CD4-positive, CD25-positive, alpha-beta regulatory T cell (primary cell): ENCODE measurements at regions not wholly inside any gene's neighbourhood (a gene's known extent, or its start where the extent isn't known, plus 50 kb on each side); places are given as distances from the start of the nearest gene placed in this dataset.

Experiments used
- ATAC-seq, 2 donors: fragments of 150-1000 bp; cut with Tn5 transposase; one replicate each; pipeline ENCODE4 v1.10.0; 2021; ENCODE audit warnings: low read depth in 2 of 2, moderate number of reproducible peaks in 2 of 2, moderate library complexity in 1 of 2
- DNase-seq, 3 donors: peaks; one replicate each; pipeline versions ENCODE4 v3.0.0 to v3.0.0-alpha.2; 2012 to 2022; ENCODE audit warnings: mixed read lengths in 1 of 3
- H3K27ac ChIP-seq: one replicate; pipeline ENCODE4 v1.7.0; 2013; ENCODE audit warnings: mild to moderate bottlenecking, low read length; ENCODE audit not compliant: insufficient read depth, poor library complexity, severe bottlenecking
- H3K27me3 ChIP-seq: one replicate; pipeline ENCODE4 v1.7.0; 2013; ENCODE audit warnings: low read length; ENCODE audit not compliant: control insufficient read depth, insufficient read depth
- H3K36me3 ChIP-seq: one replicate; pipeline ENCODE4 v1.7.0; 2013; ENCODE audit warnings: mild to moderate bottlenecking, low read length, moderate library complexity; ENCODE audit not compliant: control insufficient read depth, insufficient read depth
- H3K4me1 ChIP-seq: 2 replicates; pipeline ENCODE4 v1.7.0; 2013; ENCODE audit warnings: mild to moderate bottlenecking, low read length; ENCODE audit not compliant: insufficient read depth, control insufficient read depth, poor library complexity, severe bottlenecking
- H3K4me3 ChIP-seq: one replicate; pipeline ENCODE4 v1.7.0; 2013; ENCODE audit warnings: low read depth, mild to moderate bottlenecking, low read length, moderate library complexity
- H3K9me3 ChIP-seq, 2 experiments: 1 replicate in 1 of 2; 2 replicates in 1 of 2; pipeline ENCODE4 v1.7.0; 2013; ENCODE audit warnings: low read length in 2 of 2, mild to moderate bottlenecking in 1 of 2, moderate library complexity in 1 of 2; ENCODE audit not compliant: control insufficient read depth in 2 of 2
- H3K27ac Mint-ChIP-seq, 3 donors: one replicate each; pipeline ENCODE4 v1.8.0; 2020 to 2022; ENCODE audit warnings: mild to moderate bottlenecking in 3 of 3, mixed read lengths in 3 of 3, moderate library complexity in 2 of 3
- H3K27me3 Mint-ChIP-seq: one replicate; pipeline ENCODE4 v1.8.0; 2022; ENCODE audit warnings: mild to moderate bottlenecking, mixed read lengths
- H3K36me3 Mint-ChIP-seq: one replicate; pipeline ENCODE4 v1.8.0; 2020; ENCODE audit warnings: mixed read lengths
- H3K4me1 Mint-ChIP-seq, 4 donors: one replicate each; pipeline ENCODE4 v1.8.0; 2020 to 2022; ENCODE audit warnings: mixed read lengths in 4 of 4, mild to moderate bottlenecking in 1 of 4
- H3K4me3 Mint-ChIP-seq, 4 donors: one replicate each; pipeline ENCODE4 v1.8.0; 2020 to 2022; ENCODE audit warnings: mild to moderate bottlenecking in 4 of 4, mixed read lengths in 4 of 4, moderate library complexity in 3 of 4
- H3K9me3 Mint-ChIP-seq, 7 donors: one replicate each; pipeline ENCODE4 v1.8.0; 2020 to 2022; ENCODE audit warnings: mixed read lengths in 7 of 7, mild to moderate bottlenecking in 3 of 7, moderate library complexity in 2 of 7

DNA sequence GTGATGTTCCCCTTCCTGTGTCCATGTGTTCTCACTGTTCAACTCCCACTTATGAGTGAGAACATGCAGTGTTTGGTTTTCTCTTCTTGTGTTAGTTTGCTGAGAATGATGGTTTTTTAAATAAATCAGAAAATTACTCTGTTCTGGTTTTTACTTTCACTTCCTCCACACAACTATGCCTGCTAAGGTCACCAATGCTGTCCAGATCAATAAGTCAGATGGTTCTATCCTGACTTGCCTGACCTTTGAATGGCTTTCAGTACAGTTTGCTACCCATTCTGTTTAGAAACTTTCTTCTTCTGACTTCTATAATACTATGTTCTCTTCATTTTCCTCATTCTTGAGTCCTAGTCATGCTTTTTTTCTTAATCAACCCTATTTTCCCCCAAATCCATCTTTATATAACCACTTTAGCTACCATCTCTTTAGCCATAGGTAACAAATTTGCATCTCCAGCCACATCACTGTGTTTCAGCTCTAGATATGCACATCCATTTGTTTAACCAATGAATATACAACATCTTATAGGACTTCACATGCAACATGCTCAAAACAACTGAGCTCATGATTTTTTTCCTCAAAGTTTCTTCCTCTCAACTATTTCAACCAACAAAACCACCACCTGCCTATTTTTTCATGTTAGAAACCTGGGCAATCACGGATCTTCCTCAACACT, 58.8 kb upstream of the SLC38A11 start:
- no peak overlapping the region for H3K27ac Mint-ChIP-seq
- no peaks in the 10 kb centered on the region for H3K4me1 Mint-ChIP-seq
- H3K9me3 Mint-ChIP-seq, result peaks cover 0 to 1% (median 0%) of the 10 kb centered on the region in 7 donors
- H3K27me3 Mint-ChIP-seq, result peaks cover 4% of the 10 kb centered on the region
- Histone ChIP-seq H3K4me3 (no peak overlapping the region), H3K27ac (no peak overlapping the region), H3K9me3 (no peaks in the 10 kb centered on the region), H3K27me3 (no peaks in the 10 kb centered on the region), H3K36me3 (no peaks in the 10 kb centered on the region), H3K4me1 (no peaks in the 10 kb centered on the region)
- no peaks in the 10 kb centered on the region for H3K36me3 Mint-ChIP-seq
- ATAC-seq, result no peak
- no peak for DNase-seq
- no peak overlapping the region for H3K4me3 Mint-ChIP-seq

DNA sequence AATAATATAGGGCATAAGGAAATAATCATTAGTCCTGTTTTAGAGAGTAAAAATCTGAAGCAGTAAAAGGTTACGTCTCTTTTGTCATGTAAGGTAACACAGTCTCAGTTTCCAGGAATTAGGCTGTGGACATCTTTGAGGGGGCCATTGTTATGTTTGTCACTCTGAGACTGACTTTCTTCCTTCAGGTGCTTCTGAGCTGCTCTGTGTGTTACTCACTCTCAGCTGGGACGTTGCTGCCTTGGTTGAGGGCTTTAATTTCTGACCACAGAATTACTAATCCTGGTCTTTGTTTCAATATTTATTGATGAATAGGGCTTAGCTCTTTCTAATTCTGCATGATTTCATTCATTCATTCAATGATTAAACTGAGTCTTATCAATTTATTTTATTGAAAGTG, 55.9 kb upstream of the SLC38A11 start:
- Mint-ChIP-seq H3K27me3 (peaks cover 4% of the 10 kb centered on the region), H3K27ac (no peak overlapping the region), H3K36me3 (no peaks in the 10 kb centered on the region), H3K4me1 (no peaks in the 10 kb centered on the region), H3K4me3 (no peak overlapping the region), H3K9me3 (peaks cover 0 to 1% (median 0%) of the 10 kb centered on the region in 7 donors)
- ATAC-seq (no peak), DNase-seq (no peak)
- Histone ChIP-seq H3K4me1 (no peaks in the 10 kb centered on the region), H3K4me3 (no peak overlapping the region), H3K36me3 (no peaks in the 10 kb centered on the region), H3K27me3 (no peaks in the 10 kb centered on the region), H3K9me3 (no peaks in the 10 kb centered on the region), H3K27ac (no peak overlapping the region)

DNA sequence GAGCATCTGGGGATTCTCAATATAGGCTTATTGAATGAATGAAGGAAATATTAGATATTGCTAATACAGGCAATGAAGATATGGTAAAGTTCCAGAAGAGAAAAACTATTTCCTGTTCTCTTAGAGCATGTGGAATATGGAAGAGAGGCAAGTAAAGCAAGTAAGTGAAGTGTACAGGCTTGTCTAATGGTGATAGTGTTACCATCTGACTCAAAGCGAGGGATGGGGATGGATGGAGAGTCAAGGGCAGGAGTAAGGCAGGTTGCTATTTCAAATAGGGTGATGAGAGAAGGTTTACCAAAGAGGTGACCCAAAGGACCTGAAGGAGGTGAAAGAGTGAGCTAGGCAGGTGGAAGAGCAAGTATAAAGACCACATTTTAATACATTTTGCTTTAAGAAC, 55.2 kb upstream of the SLC38A11 start:
- ATAC-seq (no peak), DNase-seq (no peak)
- Histone ChIP-seq H3K27ac (no peak overlapping the region), H3K36me3 (no peaks in the 10 kb centered on the region), H3K4me3 (no peak overlapping the region), H3K27me3 (no peaks in the 10 kb centered on the region), H3K9me3 (no peaks in the 10 kb centered on the region), H3K4me1 (no peaks in the 10 kb centered on the region)
- Mint-ChIP-seq H3K36me3 (no peaks in the 10 kb centered on the region), H3K27ac (no peak overlapping the region), H3K4me1 (no peaks in the 10 kb centered on the region), H3K4me3 (no peak overlapping the region), H3K27me3 (peaks cover 4% of the 10 kb centered on the region), H3K9me3 (peaks cover 0 to 1% (median 0%) of the 10 kb centered on the region in 7 donors)

DNA sequence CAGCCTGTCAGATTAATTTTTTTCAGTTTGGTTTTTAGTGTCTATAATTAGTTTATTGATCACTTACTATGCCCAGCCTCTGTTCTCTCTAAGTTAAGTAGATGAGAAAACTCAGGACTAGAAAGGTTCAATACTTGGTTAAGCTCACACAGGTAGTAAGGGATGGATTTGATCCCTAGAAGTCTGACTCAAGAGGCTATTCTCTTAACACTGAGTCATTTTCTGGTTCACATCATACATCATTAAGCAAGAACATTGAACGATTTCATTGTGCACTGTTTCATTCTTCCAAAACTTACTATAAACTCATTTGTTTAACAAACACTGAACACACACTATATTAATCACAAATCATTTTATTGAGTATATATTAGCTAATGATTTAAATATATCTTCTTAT, 54.1 kb upstream of the SLC38A11 start:
- DNase-seq (no peak), ATAC-seq (no peak)
- no peak overlapping the region for H3K4me3 Mint-ChIP-seq
- Histone ChIP-seq H3K27me3 (no peaks in the 10 kb centered on the region), H3K27ac (no peak overlapping the region), H3K4me1 (no peaks in the 10 kb centered on the region), H3K9me3 (no peaks in the 10 kb centered on the region), H3K4me3 (no peak overlapping the region), H3K36me3 (no peaks in the 10 kb centered on the region)
- no peaks in the 10 kb centered on the region for H3K36me3 Mint-ChIP-seq
- peaks cover 4% of the 10 kb centered on the region for H3K27me3 Mint-ChIP-seq
- no peaks in the 10 kb centered on the region for H3K4me1 Mint-ChIP-seq
- no peak overlapping the region for H3K27ac Mint-ChIP-seq
- H3K9me3 Mint-ChIP-seq, result peaks cover 0 to 1% (median 0%) of the 10 kb centered on the region in 7 donors

DNA sequence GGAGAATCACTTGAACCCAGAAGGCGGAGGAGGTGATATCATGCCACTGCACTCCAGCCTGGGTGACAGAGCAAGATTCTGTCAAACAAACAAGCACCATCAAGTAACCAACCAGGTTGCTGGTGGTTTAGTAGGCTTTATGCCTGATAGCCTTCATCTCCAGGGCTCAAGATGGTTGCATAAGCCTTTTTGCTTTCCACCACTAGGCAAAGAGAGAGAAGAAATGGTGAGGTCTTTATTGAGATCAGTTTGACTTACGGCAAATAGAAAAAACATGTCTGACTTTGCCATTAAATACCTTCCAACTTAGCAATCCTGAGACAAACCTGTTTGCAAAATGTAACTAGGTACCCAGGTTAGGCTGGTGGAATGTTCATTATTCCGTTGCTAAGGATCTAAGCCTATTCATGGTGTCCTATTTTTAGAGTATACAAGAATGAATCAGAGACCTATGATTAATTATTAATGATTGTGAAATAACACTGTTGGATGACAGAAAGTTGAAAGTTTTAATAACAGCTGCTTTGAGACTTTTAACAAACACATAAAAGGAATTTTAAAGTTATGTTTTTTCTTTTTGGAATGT, 53.5 kb upstream of the SLC38A11 start:
- DNase-seq, result no peak
- no peak overlapping the region for H3K4me3 Mint-ChIP-seq
- H3K27ac Mint-ChIP-seq, result no peak overlapping the region
- no peaks in the 10 kb centered on the region for H3K36me3 Mint-ChIP-seq
- Histone ChIP-seq H3K4me1 (no peaks in the 10 kb centered on the region), H3K4me3 (no peak overlapping the region), H3K27me3 (no peaks in the 10 kb centered on the region), H3K27ac (no peak overlapping the region), H3K36me3 (no peaks in the 10 kb centered on the region), H3K9me3 (no peaks in the 10 kb centered on the region)
- peaks cover 0 to 1% (median 0%) of the 10 kb centered on the region in 7 donors for H3K9me3 Mint-ChIP-seq
- H3K27me3 Mint-ChIP-seq, result peaks cover 4% of the 10 kb centered on the region
- no peak for ATAC-seq
- no peaks in the 10 kb centered on the region for H3K4me1 Mint-ChIP-seq

DNA sequence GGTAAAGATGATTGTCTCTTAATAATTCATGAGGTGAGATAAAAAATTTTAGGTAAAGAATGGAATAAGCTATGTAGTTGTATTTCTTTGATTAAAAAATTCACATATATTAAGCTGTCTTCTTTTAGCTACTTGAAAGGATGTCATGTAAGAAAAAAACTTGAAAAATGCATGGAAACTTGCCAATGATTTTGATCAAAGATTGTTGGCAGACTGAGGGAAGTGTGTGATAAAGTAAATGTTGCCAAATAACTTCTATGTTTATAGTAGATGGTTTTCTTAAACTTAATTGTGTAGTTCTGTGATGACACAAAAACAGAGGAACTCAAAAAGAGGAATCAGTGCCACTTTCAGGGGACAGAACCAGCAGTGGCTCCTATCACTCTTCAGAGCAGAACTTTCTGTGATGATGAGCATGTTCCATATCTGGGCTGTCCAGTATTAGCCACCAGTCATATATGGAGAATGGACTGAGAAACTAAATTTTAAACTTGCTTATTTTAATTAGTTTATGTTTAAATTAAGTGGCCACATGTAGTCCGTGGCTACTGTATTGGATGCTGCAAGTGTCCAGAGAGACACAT, 51.9 kb upstream of the SLC38A11 start:
- no peak overlapping the region for H3K4me3 Mint-ChIP-seq
- no peaks in the 10 kb centered on the region for H3K4me1 Mint-ChIP-seq
- H3K27me3 Mint-ChIP-seq, result peaks cover 4% of the 10 kb centered on the region
- Histone ChIP-seq H3K27me3 (no peaks in the 10 kb centered on the region), H3K4me3 (no peak overlapping the region), H3K9me3 (no peaks in the 10 kb centered on the region), H3K4me1 (no peaks in the 10 kb centered on the region), H3K36me3 (no peaks in the 10 kb centered on the region), H3K27ac (no peak overlapping the region)
- H3K27ac Mint-ChIP-seq, result no peak overlapping the region
- DNase-seq (no peak), ATAC-seq (no peak)
- peaks cover 0 to 1% (median 0%) of the 10 kb centered on the region in 7 donors for H3K9me3 Mint-ChIP-seq
- H3K36me3 Mint-ChIP-seq, result no peaks in the 10 kb centered on the region
